ENCODE measurements at regions not wholly inside any gene's neighbourhood (a gene's known extent, or its start where the extent isn't known, plus 50 kb on each side); places are given as distances from the start of the nearest gene placed in this dataset.

DNA sequence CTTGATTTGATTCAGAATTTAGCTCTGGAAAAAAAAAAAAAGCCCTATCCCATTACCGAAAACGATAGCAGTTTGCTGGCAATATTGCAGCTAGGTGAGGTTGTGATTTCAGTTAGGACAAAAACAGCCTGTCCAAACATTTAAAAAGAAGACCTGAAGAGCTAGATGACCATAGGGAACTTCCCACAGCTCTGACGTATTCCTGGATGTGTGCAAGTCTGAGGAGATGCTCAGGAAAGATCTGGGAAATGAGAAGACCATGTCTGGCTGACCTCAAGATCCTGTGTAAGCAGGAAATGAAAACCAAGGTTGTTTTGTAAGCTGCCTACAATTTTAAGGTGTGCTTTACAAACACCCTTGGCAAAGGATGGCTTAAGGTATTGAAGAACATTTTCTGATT lies 88.7 kb downstream of the RAMP3 start:
- H3T11ph ChIP-seq (ENCODE audit: low read length) = no peak overlapping the region
- no peaks in the 10 kb centered on the region for H3K79me2 ChIP-seq (ENCODE audit: insufficient read depth, low read length)
- H4K91ac ChIP-seq (ENCODE audit: insufficient read length, low read depth, low read length) = no peak overlapping the region
- Mint-ChIP-seq H3K27me3 (ENCODE audit: low read depth) (peaks cover 10% of the 10 kb centered on the region), H3K9me3 (peaks cover 0 to 6% of the 10 kb centered on the region in 2 experiments; a peak in 2 of 5 replicates), H3K27ac (no peak overlapping the region), H3K4me3 (no peak overlapping the region), H3K4me1 (no peaks in the 10 kb centered on the region; a peak in 1 of 4 replicates), H3K36me3 (ENCODE audit: insufficient read depth in 1 of 3, low read depth in 3 of 3) (no peaks in the 10 kb centered on the region)
- H3K56ac ChIP-seq (ENCODE audit: insufficient read length, low read depth, low read length) = no peak overlapping the region
- H3K79me1 ChIP-seq (ENCODE audit: insufficient read depth, low read depth, low read length, poor library complexity, severe bottlenecking) = no peaks in the 10 kb centered on the region
- no peak overlapping the region for H2AK5ac ChIP-seq (ENCODE audit: insufficient read length, low read length)
- H3K9me3 ChIP-seq (ENCODE audit: control insufficient read depth, low read depth, low read length) = no peaks in the 10 kb centered on the region
- TF ChIP-seq, protein P1, sequence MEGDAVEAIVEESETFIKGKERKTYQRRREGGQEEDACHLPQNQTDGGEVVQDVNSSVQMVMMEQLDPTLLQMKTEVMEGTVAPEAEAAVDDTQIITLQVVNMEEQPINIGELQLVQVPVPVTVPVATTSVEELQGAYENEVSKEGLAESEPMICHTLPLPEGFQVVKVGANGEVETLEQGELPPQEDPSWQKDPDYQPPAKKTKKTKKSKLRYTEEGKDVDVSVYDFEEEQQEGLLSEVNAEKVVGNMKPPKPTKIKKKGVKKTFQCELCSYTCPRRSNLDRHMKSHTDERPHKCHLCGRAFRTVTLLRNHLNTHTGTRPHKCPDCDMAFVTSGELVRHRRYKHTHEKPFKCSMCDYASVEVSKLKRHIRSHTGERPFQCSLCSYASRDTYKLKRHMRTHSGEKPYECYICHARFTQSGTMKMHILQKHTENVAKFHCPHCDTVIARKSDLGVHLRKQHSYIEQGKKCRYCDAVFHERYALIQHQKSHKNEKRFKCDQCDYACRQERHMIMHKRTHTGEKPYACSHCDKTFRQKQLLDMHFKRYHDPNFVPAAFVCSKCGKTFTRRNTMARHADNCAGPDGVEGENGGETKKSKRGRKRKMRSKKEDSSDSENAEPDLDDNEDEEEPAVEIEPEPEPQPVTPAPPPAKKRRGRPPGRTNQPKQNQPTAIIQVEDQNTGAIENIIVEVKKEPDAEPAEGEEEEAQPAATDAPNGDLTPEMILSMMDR (conservative IDR thresholded peaks at IDR 0.05) = no peak
- H2BK120ac ChIP-seq (ENCODE audit: low read depth, low read length, poor library complexity, severe bottlenecking) = no peak overlapping the region
- no peak overlapping the region for H3K18ac ChIP-seq (ENCODE audit: insufficient read length, low read depth, low read length)
- H3K27ac ChIP-seq (ENCODE audit: insufficient read length, low read depth, low read length) = no peak overlapping the region
- no peak for DNase-seq
- no peak overlapping the region for H3K14ac ChIP-seq (ENCODE audit: insufficient read depth, low read length)
- H3K27me3 ChIP-seq (ENCODE audit: insufficient read depth, low read length) = no peaks in the 10 kb centered on the region
- H3K23ac ChIP-seq (ENCODE audit: insufficient read length, low read depth, low read length) = no peak overlapping the region
- no peak overlapping the region for H4K5ac ChIP-seq (ENCODE audit: insufficient read length, low read depth, low read length)
- no peak overlapping the region for H2BK20ac ChIP-seq (ENCODE audit: low read depth, low read length, poor library complexity, severe bottlenecking)
- no peak overlapping the region for H4K8ac ChIP-seq (replicated peaks; ENCODE audit: insufficient read length, low read depth, low read length)
- no peaks in the 10 kb centered on the region for H3K23me2 ChIP-seq (ENCODE audit: insufficient read length, low read depth, low read length, poor library complexity, severe bottlenecking)
- no peak overlapping the region for H2BK12ac ChIP-seq (ENCODE audit: insufficient read length, low read depth, low read length)
- H3K4ac ChIP-seq (ENCODE audit: low read depth, low read length) = no peak overlapping the region
- H2BK5ac ChIP-seq (ENCODE audit: insufficient read length, low read length) = no peak overlapping the region
- no peak overlapping the region for H2BK15ac ChIP-seq (ENCODE audit: low read depth, low read length)
- no CpG with 5 or more reads among the region's 3 CpGs for WGBS (ENCODE audit: extremely low coverage, insufficient read length, low lambda C conversion rate)
- no peak overlapping the region for H3K9ac ChIP-seq (ENCODE audit: extremely low read depth, insufficient read length, low read length)
- peaks cover 2% of the 10 kb centered on the region for H4K20me1 ChIP-seq (ENCODE audit: control insufficient read depth, insufficient read depth, insufficient read length)
- H3K4me1 ChIP-seq (ENCODE audit: insufficient read depth, low read length) = no peaks in the 10 kb centered on the region
- no peak overlapping the region for H2AFZ ChIP-seq (ENCODE audit: low read length)
- no peak overlapping the region for H3K4me2 ChIP-seq (ENCODE audit: insufficient read depth, insufficient read length, low read length)
